ENCODE measurements at regions not wholly inside any gene's neighbourhood (a gene's known extent, or its start where the extent isn't known, plus 50 kb on each side); places are given as distances from the start of the nearest gene placed in this dataset.

DNA sequence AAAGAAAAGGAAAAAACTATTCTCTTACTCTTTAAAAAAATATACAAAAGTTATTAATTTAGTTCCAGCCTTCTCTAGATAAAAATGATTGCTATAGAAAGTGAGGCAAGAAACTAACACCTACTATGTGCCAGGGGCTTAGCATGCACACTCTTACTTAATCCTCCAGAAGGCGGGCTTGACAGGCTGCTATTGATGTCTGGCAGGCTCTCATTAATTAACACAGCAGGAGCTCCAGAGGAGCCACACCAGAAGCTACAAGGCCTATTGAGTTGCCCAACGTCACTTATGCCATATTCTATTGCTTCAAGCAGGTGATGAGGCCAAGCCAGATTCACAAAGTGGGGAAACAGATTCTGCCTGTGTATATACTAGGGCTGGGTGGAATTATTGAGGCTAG is 54.6 kb upstream of the CLINT1 start:
- CTCF ChIA-PET = no interaction called here
- Histone ChIP-seq H2AFZ (ENCODE audit: low read length) (no peak overlapping the region), H3K27me3 (ENCODE audit: low read length) (no peaks in the 10 kb centered on the region), H3K79me2 (ENCODE audit: low read length) (no peaks in the 10 kb centered on the region), H4K20me1 (ENCODE audit: low read length) (no peaks in the 10 kb centered on the region), H3K4me1 (ENCODE audit: insufficient read depth, low read length) (0 out of 2 replicates have a peak, but pooled peaks cover 9% of the 10 kb centered on the region), H3F3A (ENCODE audit: low read length, unreplicated experiment) (no peaks in the 10 kb centered on the region), H3K4me2 (ENCODE audit: low read length) (no peak overlapping the region), H3K4me3 (ENCODE audit: low read length) (no peak overlapping the region), H3K27ac (ENCODE audit: low read length) (no peak overlapping the region), H3K9me3 (ENCODE audit: low read length) (no peaks in the 10 kb centered on the region), H3K9me2 (replicated peaks; ENCODE audit: low read length) (no peaks in the 10 kb centered on the region), H3K9ac (ENCODE audit: low read length) (no peak overlapping the region), H3K36me3 (ENCODE audit: low read depth, low read length) (no peaks in the 10 kb centered on the region)
- no peak for DNase-seq
- no TSS peak for BruUV-seq (replicated peaks)
- POLR2A ChIA-PET (ENCODE audit: unreplicated experiment) = interaction anchor here (0.7 kb wide), 1 partner anchor 76 kb away, joined by 7 read pairs; no protein-coding TSS in a partner anchor
- intact Hi-C loops (cut with micrococcal nuclease) = no loop called here
- ATAC-seq = no peak
- TF ChIP-seq, protein P1, sequence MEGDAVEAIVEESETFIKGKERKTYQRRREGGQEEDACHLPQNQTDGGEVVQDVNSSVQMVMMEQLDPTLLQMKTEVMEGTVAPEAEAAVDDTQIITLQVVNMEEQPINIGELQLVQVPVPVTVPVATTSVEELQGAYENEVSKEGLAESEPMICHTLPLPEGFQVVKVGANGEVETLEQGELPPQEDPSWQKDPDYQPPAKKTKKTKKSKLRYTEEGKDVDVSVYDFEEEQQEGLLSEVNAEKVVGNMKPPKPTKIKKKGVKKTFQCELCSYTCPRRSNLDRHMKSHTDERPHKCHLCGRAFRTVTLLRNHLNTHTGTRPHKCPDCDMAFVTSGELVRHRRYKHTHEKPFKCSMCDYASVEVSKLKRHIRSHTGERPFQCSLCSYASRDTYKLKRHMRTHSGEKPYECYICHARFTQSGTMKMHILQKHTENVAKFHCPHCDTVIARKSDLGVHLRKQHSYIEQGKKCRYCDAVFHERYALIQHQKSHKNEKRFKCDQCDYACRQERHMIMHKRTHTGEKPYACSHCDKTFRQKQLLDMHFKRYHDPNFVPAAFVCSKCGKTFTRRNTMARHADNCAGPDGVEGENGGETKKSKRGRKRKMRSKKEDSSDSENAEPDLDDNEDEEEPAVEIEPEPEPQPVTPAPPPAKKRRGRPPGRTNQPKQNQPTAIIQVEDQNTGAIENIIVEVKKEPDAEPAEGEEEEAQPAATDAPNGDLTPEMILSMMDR (conservative IDR thresholded peaks at IDR 0.05; ENCODE audit: low read depth, low read length) = no peak
- TF ChIP-seq EZH2 (IDR thresholded peaks at IDR 0.05; ENCODE audit: low read length, unreplicated experiment) (no peak), EZH2phosphoT487 (IDR thresholded peaks at IDR 0.05; ENCODE audit: borderline replicate concordance, low read length) (no peak)

DNA sequence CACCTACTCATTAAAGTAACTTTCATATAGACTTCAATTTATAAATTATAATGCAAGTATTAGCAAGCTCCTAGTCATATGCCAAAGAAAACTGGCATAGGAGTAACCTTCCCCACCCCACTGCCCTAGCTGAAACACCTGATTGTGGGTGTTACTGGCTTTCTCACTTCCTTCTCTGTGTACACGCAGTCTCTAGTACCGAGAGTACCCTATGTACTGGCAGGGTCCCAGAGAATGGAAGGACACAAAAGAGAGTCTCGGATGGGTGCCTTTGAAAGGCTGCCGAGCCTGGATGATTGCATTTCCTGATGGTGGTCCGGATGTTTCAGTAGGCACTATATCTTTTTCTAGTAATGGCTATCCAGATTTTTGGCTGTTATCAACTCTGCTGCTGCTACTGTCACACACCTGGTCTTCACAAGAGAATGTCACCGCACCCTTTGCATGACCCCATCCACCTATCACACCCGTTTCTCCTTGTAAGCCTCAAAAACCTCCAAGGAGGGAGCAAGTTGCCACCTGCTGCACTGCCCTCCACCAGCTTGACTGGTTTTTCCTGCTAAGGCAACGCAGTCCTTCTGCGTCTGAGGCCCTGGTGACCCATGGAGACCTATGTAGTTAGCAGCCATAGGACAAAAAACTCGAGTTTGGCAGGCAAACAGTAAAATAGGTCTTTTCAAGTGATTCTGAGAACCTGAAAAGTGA is 53.8 kb upstream of the CLINT1 start:
- intact Hi-C loops (cut with micrococcal nuclease) = no loop called here
- Histone ChIP-seq H3K9me3 (ENCODE audit: low read length) (no peaks in the 10 kb centered on the region), H3K9me2 (replicated peaks; ENCODE audit: low read length) (no peaks in the 10 kb centered on the region), H3K79me2 (ENCODE audit: low read length) (no peaks in the 10 kb centered on the region), H3K4me3 (ENCODE audit: low read length) (no peak overlapping the region), H4K20me1 (ENCODE audit: low read length) (no peaks in the 10 kb centered on the region), H2AFZ (ENCODE audit: low read length) (no peak overlapping the region; the same call in 1 of the 2 replicates), H3K27ac (ENCODE audit: low read length) (no peak overlapping the region), H3K36me3 (ENCODE audit: low read depth, low read length) (no peaks in the 10 kb centered on the region), H3K4me1 (ENCODE audit: insufficient read depth, low read length) (0 out of 2 replicates have a peak, but pooled peaks cover 9% of the 10 kb centered on the region), H3F3A (ENCODE audit: low read length, unreplicated experiment) (no peaks in the 10 kb centered on the region), H3K27me3 (ENCODE audit: low read length) (no peaks in the 10 kb centered on the region), H3K9ac (ENCODE audit: low read length) (no peak overlapping the region), H3K4me2 (ENCODE audit: low read length) (no peak overlapping the region)
- CTCF ChIA-PET = no interaction called here
- ATAC-seq = peak; percentile 59
- BruUV-seq (replicated peaks) = no TSS peak
- DNase-seq = peak; percentile 44
- POLR2A ChIA-PET (ENCODE audit: unreplicated experiment) = no interaction called here
- TF ChIP-seq EZH2 (IDR thresholded peaks at IDR 0.05; ENCODE audit: low read length, unreplicated experiment) = no peak
- no peak for TF ChIP-seq EZH2phosphoT487 (IDR thresholded peaks at IDR 0.05; ENCODE audit: borderline replicate concordance, low read length)
- TF ChIP-seq, protein P1 (conservative IDR thresholded peaks at IDR 0.05; ENCODE audit: low read depth, low read length) = no peak

DNA sequence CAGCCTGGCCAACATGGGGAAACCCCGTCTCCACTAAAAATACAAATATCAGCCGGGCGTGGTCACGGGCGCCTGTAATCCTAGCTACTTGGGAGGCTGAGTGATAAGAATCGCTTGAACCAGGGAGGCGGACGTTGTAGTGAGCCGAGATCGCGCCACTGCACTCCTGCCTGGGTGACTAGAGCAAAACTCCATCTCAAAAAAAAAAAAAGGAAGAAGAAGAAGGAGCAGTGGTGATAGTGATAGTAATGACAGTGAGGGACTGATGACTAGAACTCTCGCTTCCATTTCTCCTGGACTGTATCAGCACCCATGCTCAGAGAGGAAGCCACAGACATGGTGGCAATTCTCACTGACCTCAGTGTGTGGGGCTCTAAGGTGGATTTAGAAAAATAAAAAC is 52.6 kb upstream of the CLINT1 start:
- Histone ChIP-seq H2AFZ (ENCODE audit: low read length) (no peak overlapping the region), H3K4me1 (ENCODE audit: insufficient read depth, low read length) (0 out of 2 replicates have a peak, but pooled peaks cover 7% of the 10 kb centered on the region), H3K4me3 (ENCODE audit: low read length) (no peak overlapping the region), H4K20me1 (ENCODE audit: low read length) (no peaks in the 10 kb centered on the region), H3K9me2 (replicated peaks; ENCODE audit: low read length) (no peaks in the 10 kb centered on the region), H3K4me2 (ENCODE audit: low read length) (no peak overlapping the region), H3K36me3 (ENCODE audit: low read depth, low read length) (no peaks in the 10 kb centered on the region), H3K27me3 (ENCODE audit: low read length) (no peaks in the 10 kb centered on the region), H3K9me3 (ENCODE audit: low read length) (no peaks in the 10 kb centered on the region), H3F3A (ENCODE audit: low read length, unreplicated experiment) (no peaks in the 10 kb centered on the region), H3K79me2 (ENCODE audit: low read length) (no peaks in the 10 kb centered on the region), H3K27ac (ENCODE audit: low read length) (no peak overlapping the region), H3K9ac (ENCODE audit: low read length) (no peak overlapping the region)
- BruUV-seq (replicated peaks) = no TSS peak
- no peak for DNase-seq
- POLR2A ChIA-PET (ENCODE audit: unreplicated experiment) = no interaction called here
- no peak for ATAC-seq
- CTCF ChIA-PET = no interaction called here
- TF ChIP-seq EZH2phosphoT487 (IDR thresholded peaks at IDR 0.05; ENCODE audit: borderline replicate concordance, low read length) = no peak
- TF ChIP-seq EZH2 (IDR thresholded peaks at IDR 0.05; ENCODE audit: low read length, unreplicated experiment) = no peak
- TF ChIP-seq, protein P1 (conservative IDR thresholded peaks at IDR 0.05; ENCODE audit: low read depth, low read length) = no peak
- intact Hi-C loops (cut with micrococcal nuclease) = no loop called here

Measured in PC-3 (cell line).